HG02763 (cell line): ENCODE measurements at regions not wholly inside any gene's neighbourhood (a gene's known extent, or its start where the extent isn't known, plus 50 kb on each side); places are given as distances from the start of the nearest gene placed in this dataset.
"Not testable (repeated sequence)": the region's sequence is repeated elsewhere in the genome, so short reads cannot be mapped to it uniquely, and the experiment has no call there.

Source experiments
- ATAC-seq: cut with Tn5 transposase; IDR thresholded peaks from one replicate; pipeline ENCODE4 v1.9.1; 2021; ENCODE audit warnings: mild to moderate bottlenecking, moderate library complexity; ENCODE audit not compliant: unreplicated experiment

- ATAC-seq = not testable (repeated sequence)
Observed at GRCh38 chr9:7626571-7627029, 173.0 kb downstream of the DMAC1 start.

DNA sequence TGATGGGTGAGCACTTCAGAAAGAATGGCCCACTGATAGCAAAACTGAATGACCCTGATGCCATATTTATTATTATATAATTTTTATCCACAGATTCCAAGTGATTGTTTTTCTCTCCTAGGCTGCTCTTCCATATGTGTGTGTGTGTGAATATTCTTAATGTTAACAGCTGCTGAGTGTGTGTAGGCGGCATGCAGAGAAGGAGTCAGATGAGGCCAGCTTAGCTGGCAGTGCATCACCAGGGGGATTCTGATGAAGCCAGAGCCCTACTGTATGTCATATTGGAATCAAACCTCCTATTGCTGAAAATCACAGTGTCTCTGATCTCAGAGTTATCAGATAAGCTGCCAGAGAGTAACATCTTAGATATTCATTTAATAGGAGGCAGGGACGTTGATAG, 177.1 kb downstream of the DMAC1 start:
- no peak for ATAC-seq

DNA sequence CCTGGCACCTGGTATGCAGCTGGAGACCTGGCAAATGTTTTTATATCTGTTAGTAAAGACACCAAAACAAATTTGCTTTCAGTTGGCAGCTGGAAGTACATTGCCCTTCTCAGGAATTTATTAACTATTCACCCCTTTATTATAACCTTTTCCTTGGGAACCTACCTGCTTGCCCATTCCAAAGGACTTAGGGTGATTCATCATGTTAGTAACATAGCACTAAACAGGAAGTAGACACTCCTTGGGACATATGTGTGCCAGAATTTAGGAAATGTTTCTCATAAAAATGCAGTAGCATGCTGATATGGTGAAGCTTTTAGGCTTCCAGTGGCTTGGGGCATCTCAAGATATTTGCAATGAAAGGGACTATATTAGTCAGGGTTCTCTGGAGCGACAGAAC, 184.2 kb downstream of the DMAC1 start:
- no peak for ATAC-seq

DNA sequence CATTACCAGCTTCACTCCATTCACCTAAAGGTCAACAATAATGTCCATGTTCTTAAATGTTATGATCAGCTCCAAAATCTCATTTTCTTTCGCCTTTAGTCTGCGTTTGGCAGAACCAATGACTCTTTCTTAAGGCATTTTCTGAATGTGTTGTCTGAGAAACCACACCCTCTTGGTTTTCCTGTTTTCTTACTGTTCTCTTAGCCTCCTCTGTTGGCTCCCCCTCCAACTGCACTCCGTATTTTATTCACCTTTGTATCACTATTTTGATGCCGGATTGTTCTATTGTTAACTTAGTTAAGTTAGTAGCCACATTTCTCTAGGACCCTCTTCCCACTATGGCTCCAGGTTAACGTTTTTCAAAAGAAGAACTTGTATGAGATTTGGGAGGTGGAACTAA, 185.6 kb downstream of the DMAC1 start:
- ATAC-seq = no peak

- no peak for ATAC-seq
Observed at GRCh38 chr9:7608261-7608660, 191.3 kb downstream of the DMAC1 start.

- no peak for ATAC-seq
Observed at GRCh38 chr9:7607421-7607820, 192.2 kb downstream of the DMAC1 start.

- ATAC-seq = no peak
Observed at GRCh38 chr9:7606591-7606990, 193.0 kb downstream of the DMAC1 start.

DNA sequence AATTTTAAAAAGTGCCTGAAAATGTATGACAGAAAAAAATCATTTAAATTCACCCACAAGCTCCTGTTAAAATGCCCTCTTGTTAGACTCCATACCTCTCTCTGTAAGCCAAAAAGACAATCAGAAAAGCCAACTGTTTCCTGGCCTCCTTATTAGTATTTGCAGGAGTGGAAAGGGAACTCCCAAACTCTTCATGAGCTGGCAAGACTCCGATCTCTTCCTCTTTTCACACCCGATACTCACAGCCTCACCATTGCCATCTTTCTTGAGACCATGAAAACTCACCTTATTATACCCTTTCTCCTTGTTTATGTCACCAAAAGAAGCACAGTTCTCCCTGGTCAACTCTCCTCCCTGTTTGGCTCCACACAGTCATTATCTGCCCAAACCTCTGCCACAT, 197.8 kb downstream of the DMAC1 start:
- ATAC-seq = no peak

GRCh38 chr9:7597716-7598115, 201.9 kb downstream of the DMAC1 start:
- no peak for ATAC-seq

- no peak for ATAC-seq
Observed at GRCh38 chr9:7592321-7593316, 207.0 kb downstream of the DMAC1 start.

GRCh38 chr9:7591501-7591900, 208.1 kb downstream of the DMAC1 start:
- no peak for ATAC-seq

DNA sequence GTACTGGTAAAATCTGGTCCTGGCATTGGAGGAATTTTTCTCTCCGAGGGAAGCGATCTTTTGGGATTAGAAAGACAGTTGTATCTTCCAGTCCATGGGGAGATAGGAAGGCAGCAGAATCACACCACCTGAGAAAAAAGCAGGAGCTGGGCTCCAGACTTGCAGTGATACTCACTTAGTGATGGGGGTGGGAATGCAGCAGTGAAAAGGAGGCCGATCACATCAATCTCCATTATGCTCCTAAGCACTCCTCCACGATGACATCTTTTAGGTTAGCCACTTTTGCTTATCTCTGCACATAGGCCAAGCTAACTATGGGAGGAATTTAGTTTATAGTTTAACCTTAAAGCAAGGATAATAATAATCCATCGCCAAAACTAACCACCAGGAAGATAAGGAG, 219.0 kb downstream of the DMAC1 start:
- ATAC-seq = no peak

- ATAC-seq = no peak
Observed at GRCh38 chr9:7579351-7579750, 220.2 kb downstream of the DMAC1 start.

GRCh38 chr9:7578951-7579350, 220.6 kb downstream of the DMAC1 start:
- no peak for ATAC-seq

DNA sequence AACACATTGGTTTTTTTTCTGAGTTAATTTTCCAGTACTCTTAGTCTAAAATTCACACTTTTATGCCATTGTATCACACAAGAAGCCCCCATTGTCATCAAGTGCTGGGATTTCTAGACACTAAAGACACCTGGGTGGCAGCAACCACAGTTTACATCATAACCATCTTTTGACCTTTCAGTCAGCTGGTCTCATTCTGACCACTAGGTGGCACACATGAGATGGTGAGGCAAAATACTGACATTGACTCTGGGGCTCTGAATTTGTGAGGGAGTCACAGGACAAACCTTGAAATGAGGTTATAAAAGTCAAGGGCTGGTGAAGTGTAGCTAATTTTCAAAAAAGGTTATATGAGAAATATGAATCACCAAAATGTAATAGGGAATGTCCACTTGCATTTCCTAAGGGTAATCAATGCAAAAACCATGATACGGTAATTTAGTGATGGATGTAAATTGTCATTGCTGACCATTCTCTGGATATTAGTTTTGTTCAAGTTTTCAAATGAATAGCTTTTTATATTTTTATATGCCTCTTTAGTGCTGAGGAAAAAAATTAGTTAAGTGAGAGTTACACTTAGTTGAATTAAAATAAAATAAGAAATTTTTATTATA, 229.4 kb downstream of the DMAC1 start:
- peak; percentile 68 for ATAC-seq

GRCh38 chr9:7567687-7568086, 231.9 kb downstream of the DMAC1 start:
- no peak for ATAC-seq

- ATAC-seq = no peak
Observed at GRCh38 chr9:7561527-7562080, 238.0 kb downstream of the DMAC1 start.

DNA sequence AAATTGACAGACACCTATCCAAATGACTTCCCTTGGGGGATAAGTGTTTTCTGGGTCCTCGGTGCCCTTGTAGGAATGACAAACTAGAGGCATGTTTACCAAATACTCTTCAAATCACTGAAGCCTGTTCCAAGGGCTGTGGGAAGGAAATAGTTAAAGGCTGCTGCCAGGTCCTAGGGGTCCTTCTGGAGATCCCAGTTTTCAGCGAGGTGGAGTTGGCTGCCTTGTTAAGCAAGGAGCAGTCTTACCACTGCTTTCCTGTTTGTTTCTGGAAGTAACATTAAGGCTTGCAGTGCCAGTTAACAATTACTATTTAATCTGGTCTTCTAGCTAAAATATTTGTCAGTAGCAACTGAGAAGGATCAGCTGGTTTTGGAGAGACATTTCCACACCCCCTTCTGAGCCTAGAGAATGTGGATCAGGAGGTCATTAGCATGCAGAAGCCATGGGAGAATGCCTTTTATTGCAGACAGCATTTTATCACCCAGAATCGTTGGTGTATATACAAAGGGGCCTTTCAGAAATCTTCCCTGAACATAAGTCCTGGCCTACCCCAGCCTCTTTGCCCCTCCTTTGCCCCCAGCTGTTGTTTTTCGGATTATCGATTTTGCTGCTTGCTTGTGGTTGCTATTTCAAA, 238.8 kb downstream of the DMAC1 start:
- no peak for ATAC-seq

DNA sequence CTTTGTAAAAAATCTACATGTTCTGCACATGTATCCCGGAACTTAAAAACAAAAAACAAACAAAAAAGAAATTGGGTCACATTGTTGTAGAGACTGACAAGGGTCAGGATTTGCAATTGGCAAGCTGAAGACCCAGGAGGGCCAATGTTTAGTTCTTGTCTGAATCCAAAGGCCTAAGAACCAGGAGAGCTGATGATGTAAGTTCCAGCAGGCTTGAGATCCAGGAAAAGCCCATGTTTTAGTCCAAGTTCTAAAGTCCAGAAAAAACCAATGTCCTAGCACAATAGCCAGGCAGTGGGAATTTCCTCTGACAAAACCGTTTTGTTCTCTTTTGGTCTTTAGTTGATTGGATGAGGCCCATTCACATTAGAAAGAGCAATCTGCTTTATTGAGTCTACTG, 244.9 kb downstream of the DMAC1 start:
- no peak for ATAC-seq

GRCh38 chr9:7552706-7553105, 246.9 kb downstream of the DMAC1 start:
- not testable (repeated sequence) for ATAC-seq

DNA sequence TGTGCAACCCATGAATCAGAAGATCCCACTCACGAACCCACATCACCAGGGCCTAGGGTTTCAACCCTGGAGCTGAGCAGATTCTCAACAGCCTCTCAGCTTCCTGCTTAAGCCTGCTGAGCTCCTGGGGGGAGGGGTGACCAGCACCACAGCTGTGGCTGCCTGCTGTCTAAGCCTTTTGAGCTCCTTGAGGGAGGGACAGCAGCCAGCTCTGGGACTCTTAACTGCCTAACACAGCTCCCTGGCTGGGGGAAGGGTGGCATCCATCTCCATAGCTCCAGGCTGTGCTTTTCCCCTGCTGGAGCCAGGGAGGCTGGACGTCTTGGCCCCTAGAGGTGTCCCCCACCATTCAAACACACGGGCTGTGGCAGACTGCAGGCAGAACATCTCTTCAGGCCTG, 250.3 kb downstream of the DMAC1 start:
- ATAC-seq = no peak
